ENCODE measurements at regions not wholly inside any gene's neighbourhood (a gene's known extent, or its start where the extent isn't known, plus 50 kb on each side); places are given as distances from the start of the nearest gene placed in this dataset.

- peaks cover 3% of the 10 kb centered on the region for H3K9me3 Mint-ChIP-seq
- intact Hi-C loops (cut with micrococcal nuclease): no loop called here
- no peak for DNase-seq
- ChIA-PET CTCF (no interaction called here), POLR2A (no interaction called here)
- no peaks in the 10 kb centered on the region for H3K4me1 Mint-ChIP-seq (ENCODE audit: low read depth)
- no peak overlapping the region for H3K4me3 Mint-ChIP-seq
- H3K27ac Mint-ChIP-seq: no peak overlapping the region
- no peaks in the 10 kb centered on the region for H3K36me3 Mint-ChIP-seq
- no peaks in the 10 kb centered on the region for H3K27me3 Mint-ChIP-seq
Measured at GRCh38 chr5:33224285-33224961, 216.3 kb upstream of the TARS1 start.

GRCh38 chr5:33227247-33227646 lies 213.5 kb upstream of the TARS1 start:
- no peak for DNase-seq
- Mint-ChIP-seq H3K4me1 (ENCODE audit: low read depth) (no peaks in the 10 kb centered on the region), H3K9me3 (peaks cover 3% of the 10 kb centered on the region), H3K27ac (no peak overlapping the region), H3K27me3 (no peaks in the 10 kb centered on the region), H3K4me3 (no peak overlapping the region), H3K36me3 (no peaks in the 10 kb centered on the region)
- CTCF ChIA-PET: no interaction called here
- intact Hi-C loops (cut with micrococcal nuclease): no loop called here
- POLR2A ChIA-PET: no interaction called here

GRCh38 chr5:33227746-33228145 lies 213.0 kb upstream of the TARS1 start:
- H3K4me1 Mint-ChIP-seq (ENCODE audit: low read depth): no peaks in the 10 kb centered on the region
- H3K27me3 Mint-ChIP-seq: no peaks in the 10 kb centered on the region
- ChIA-PET CTCF (no interaction called here), POLR2A (no interaction called here)
- no peaks in the 10 kb centered on the region for H3K36me3 Mint-ChIP-seq
- H3K9me3 Mint-ChIP-seq: peaks cover 3% of the 10 kb centered on the region
- intact Hi-C loops (cut with micrococcal nuclease): no loop called here
- DNase-seq: no peak
- no peak overlapping the region for H3K4me3 Mint-ChIP-seq
- no peak overlapping the region for H3K27ac Mint-ChIP-seq

- H3K4me1 Mint-ChIP-seq (ENCODE audit: low read depth): no peaks in the 10 kb centered on the region
- H3K4me3 Mint-ChIP-seq: no peak overlapping the region
- intact Hi-C loops (cut with micrococcal nuclease): no loop called here
- ChIA-PET CTCF (no interaction called here), POLR2A (no interaction called here)
- DNase-seq: no peak
- H3K27ac Mint-ChIP-seq: no peak overlapping the region
- peaks cover 3% of the 10 kb centered on the region for H3K9me3 Mint-ChIP-seq
- no peaks in the 10 kb centered on the region for H3K27me3 Mint-ChIP-seq
- no peaks in the 10 kb centered on the region for H3K36me3 Mint-ChIP-seq
Measured at GRCh38 chr5:33228149-33228548, 212.6 kb upstream of the TARS1 start.

- H3K36me3 Mint-ChIP-seq: no peaks in the 10 kb centered on the region
- intact Hi-C loops (cut with micrococcal nuclease): no loop called here
- CTCF ChIA-PET: interaction anchor here (0.6 kb wide), 1 partner anchor 1259 kb away, joined by 3 read pairs; no protein-coding TSS in a partner anchor
Measured at GRCh38 chr5:33229216-33229615, 211.5 kb upstream of the TARS1 start.

GRCh38 chr5:33230467-33231078 lies 210.2 kb upstream of the TARS1 start:
- no peak for DNase-seq
- Mint-ChIP-seq H3K9me3 (peaks cover 3% of the 10 kb centered on the region), H3K36me3 (no peaks in the 10 kb centered on the region), H3K27ac (no peak overlapping the region), H3K4me3 (no peak overlapping the region), H3K27me3 (no peaks in the 10 kb centered on the region), H3K4me1 (ENCODE audit: low read depth) (peaks cover under 1% of the 10 kb centered on the region)
- ChIA-PET CTCF (no interaction called here), POLR2A (no interaction called here)
- intact Hi-C loops (cut with micrococcal nuclease): no loop called here

More at GRCh38 chr5:33229216-33229615, 211.5 kb upstream of the TARS1 start:
- Mint-ChIP-seq H3K9me3 (peaks cover 3% of the 10 kb centered on the region), H3K4me3 (no peak overlapping the region), H3K4me1 (ENCODE audit: low read depth) (no peaks in the 10 kb centered on the region), H3K27me3 (no peaks in the 10 kb centered on the region), H3K27ac (no peak overlapping the region)
- POLR2A ChIA-PET: no interaction called here
- DNase-seq: no peak

- ChIA-PET CTCF (no interaction called here), POLR2A (no interaction called here)
- H3K27me3 Mint-ChIP-seq: no peaks in the 10 kb centered on the region
- H3K4me3 Mint-ChIP-seq: no peak overlapping the region
- no peaks in the 10 kb centered on the region for H3K36me3 Mint-ChIP-seq
- H3K27ac Mint-ChIP-seq: no peak overlapping the region
- peaks cover under 1% of the 10 kb centered on the region for H3K9me3 Mint-ChIP-seq
- intact Hi-C loops (cut with micrococcal nuclease): no loop called here
- H3K4me1 Mint-ChIP-seq (ENCODE audit: low read depth): peaks cover 6% of the 10 kb centered on the region
- no peak for DNase-seq
Measured at GRCh38 chr5:33231214-33231710, 209.5 kb upstream of the TARS1 start.

- peaks cover 6% of the 10 kb centered on the region for H3K4me1 Mint-ChIP-seq (ENCODE audit: low read depth)
- intact Hi-C loops (cut with micrococcal nuclease): no loop called here
- H3K9me3 Mint-ChIP-seq: no peaks in the 10 kb centered on the region
- no peaks in the 10 kb centered on the region for H3K36me3 Mint-ChIP-seq
- ChIA-PET POLR2A (no interaction called here), CTCF (no interaction called here)
- no peak for DNase-seq
- no peak overlapping the region for H3K27ac Mint-ChIP-seq
- no peak overlapping the region for H3K4me3 Mint-ChIP-seq
- H3K27me3 Mint-ChIP-seq: no peaks in the 10 kb centered on the region
Measured at GRCh38 chr5:33231935-33232334, 208.8 kb upstream of the TARS1 start.

- Mint-ChIP-seq H3K27me3 (no peaks in the 10 kb centered on the region), H3K4me1 (ENCODE audit: low read depth) (peaks cover 6% of the 10 kb centered on the region), H3K27ac (no peak overlapping the region), H3K4me3 (no peak overlapping the region), H3K36me3 (no peaks in the 10 kb centered on the region), H3K9me3 (no peaks in the 10 kb centered on the region)
- ChIA-PET CTCF (no interaction called here), POLR2A (no interaction called here)
- no peak for DNase-seq
- intact Hi-C loops (cut with micrococcal nuclease): no loop called here
Measured at GRCh38 chr5:33232731-33233505, 207.8 kb upstream of the TARS1 start.

- no peaks in the 10 kb centered on the region for H3K36me3 Mint-ChIP-seq
- H3K4me1 Mint-ChIP-seq (ENCODE audit: low read depth): peaks cover 6% of the 10 kb centered on the region
- no peak for DNase-seq
- H3K27ac Mint-ChIP-seq: no peak overlapping the region
- ChIA-PET CTCF (no interaction called here), POLR2A (no interaction called here)
- H3K4me3 Mint-ChIP-seq: no peak overlapping the region
- H3K27me3 Mint-ChIP-seq: no peaks in the 10 kb centered on the region
- intact Hi-C loops (cut with micrococcal nuclease): no loop called here
- no peaks in the 10 kb centered on the region for H3K9me3 Mint-ChIP-seq
Measured at GRCh38 chr5:33235304-33235703, 205.5 kb upstream of the TARS1 start.

GRCh38 chr5:33235824-33236223 lies 204.9 kb upstream of the TARS1 start:
- no peak overlapping the region for H3K27ac Mint-ChIP-seq
- H3K9me3 Mint-ChIP-seq: no peaks in the 10 kb centered on the region

GRCh38 chr5:33237471-33237870 lies 203.3 kb upstream of the TARS1 start:
- H3K4me3 Mint-ChIP-seq: no peak overlapping the region
- POLR2A ChIA-PET: no interaction called here
- DNase-seq: no peak
- CTCF ChIA-PET: no interaction called here
- peaks cover 6% of the 10 kb centered on the region for H3K4me1 Mint-ChIP-seq (ENCODE audit: low read depth)
- H3K27me3 Mint-ChIP-seq: no peaks in the 10 kb centered on the region
- no peak overlapping the region for H3K27ac Mint-ChIP-seq
- H3K9me3 Mint-ChIP-seq: no peaks in the 10 kb centered on the region
- H3K36me3 Mint-ChIP-seq: no peaks in the 10 kb centered on the region
- intact Hi-C loops (cut with micrococcal nuclease): no loop called here

More at GRCh38 chr5:33235824-33236223, 204.9 kb upstream of the TARS1 start:
- no peak for DNase-seq
- intact Hi-C loops (cut with micrococcal nuclease): no loop called here
- peaks cover 6% of the 10 kb centered on the region for H3K4me1 Mint-ChIP-seq (ENCODE audit: low read depth)
- no peaks in the 10 kb centered on the region for H3K27me3 Mint-ChIP-seq
- ChIA-PET CTCF (no interaction called here), POLR2A (no interaction called here)
- H3K36me3 Mint-ChIP-seq: no peaks in the 10 kb centered on the region
- H3K4me3 Mint-ChIP-seq: no peak overlapping the region

Data from activated CD4-positive, alpha-beta memory T cell treated with anti-CD3 and anti-CD28 coated beads for 36 hours (primary cell).